ENCODE measurements at regions not wholly inside any gene's neighbourhood (a gene's known extent, or its start where the extent isn't known, plus 50 kb on each side); places are given as distances from the start of the nearest gene placed in this dataset.

DNA sequence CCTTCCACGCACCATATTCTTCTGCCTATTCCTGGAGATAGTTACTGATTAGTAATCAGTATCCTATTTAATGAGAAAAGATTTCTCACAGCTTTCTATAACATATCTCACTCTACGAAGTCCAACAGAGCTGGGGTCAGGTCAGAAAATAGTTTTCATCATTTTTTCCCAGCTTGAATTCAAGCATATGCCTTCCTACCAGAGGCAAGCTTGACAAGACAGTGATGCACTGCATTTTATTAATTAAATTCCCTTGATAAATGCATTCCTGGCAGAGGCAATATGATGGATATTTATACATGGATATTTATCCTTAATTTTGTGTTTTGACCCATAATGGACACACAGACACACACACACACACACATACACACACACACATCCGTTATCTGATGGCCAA is 961.4 kb downstream of the EPHA3 start:
- ChIA-PET POLR2A (ENCODE audit: unreplicated experiment) (no interaction called here), CTCF (no interaction called here)
- H4K20me1 ChIP-seq (ENCODE audit: insufficient read depth), result no peaks in the 10 kb centered on the region

GRCh38 chr3:90069748-90070147 is 962.3 kb downstream of the EPHA3 start:
- H3K36me3 ChIP-seq (ENCODE audit: low read depth), result no peaks in the 10 kb centered on the region
- H3K9me2 ChIP-seq (ENCODE audit: insufficient read depth), result peaks cover 4% of the 10 kb centered on the region; the same call in 1 of the 2 replicates
- H3K4me2 ChIP-seq, result no peak overlapping the region
- no peak for DNase-seq
- H3K79me2 ChIP-seq (ENCODE audit: low read depth), result no peaks in the 10 kb centered on the region
- H3K9me3 ChIP-seq (ENCODE audit: insufficient read depth, low read depth), result peaks cover 4% of the 10 kb centered on the region
- H3F3A ChIP-seq (ENCODE audit: insufficient read depth, low read depth), result no peaks in the 10 kb centered on the region
- H3K4me3 ChIP-seq, result no peak overlapping the region
- no peaks in the 10 kb centered on the region for H4K20me1 ChIP-seq (ENCODE audit: insufficient read depth)
- intact Hi-C loops (cut with micrococcal nuclease; ENCODE audit: unreplicated experiment), result no loop called here
- no TSS peak for BruUV-seq (replicated peaks)
- H3K27me3 ChIP-seq (ENCODE audit: insufficient read depth, low read depth), result no peaks in the 10 kb centered on the region
- no peaks in the 10 kb centered on the region for H3K4me1 ChIP-seq (replicated peaks; ENCODE audit: insufficient read depth)
- H3K27ac ChIP-seq, result no peak overlapping the region
- no peak overlapping the region for H2AFZ ChIP-seq
- ChIA-PET POLR2A (ENCODE audit: unreplicated experiment) (no interaction called here), CTCF (no interaction called here)
- TF ChIP-seq, protein P1, sequence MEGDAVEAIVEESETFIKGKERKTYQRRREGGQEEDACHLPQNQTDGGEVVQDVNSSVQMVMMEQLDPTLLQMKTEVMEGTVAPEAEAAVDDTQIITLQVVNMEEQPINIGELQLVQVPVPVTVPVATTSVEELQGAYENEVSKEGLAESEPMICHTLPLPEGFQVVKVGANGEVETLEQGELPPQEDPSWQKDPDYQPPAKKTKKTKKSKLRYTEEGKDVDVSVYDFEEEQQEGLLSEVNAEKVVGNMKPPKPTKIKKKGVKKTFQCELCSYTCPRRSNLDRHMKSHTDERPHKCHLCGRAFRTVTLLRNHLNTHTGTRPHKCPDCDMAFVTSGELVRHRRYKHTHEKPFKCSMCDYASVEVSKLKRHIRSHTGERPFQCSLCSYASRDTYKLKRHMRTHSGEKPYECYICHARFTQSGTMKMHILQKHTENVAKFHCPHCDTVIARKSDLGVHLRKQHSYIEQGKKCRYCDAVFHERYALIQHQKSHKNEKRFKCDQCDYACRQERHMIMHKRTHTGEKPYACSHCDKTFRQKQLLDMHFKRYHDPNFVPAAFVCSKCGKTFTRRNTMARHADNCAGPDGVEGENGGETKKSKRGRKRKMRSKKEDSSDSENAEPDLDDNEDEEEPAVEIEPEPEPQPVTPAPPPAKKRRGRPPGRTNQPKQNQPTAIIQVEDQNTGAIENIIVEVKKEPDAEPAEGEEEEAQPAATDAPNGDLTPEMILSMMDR (conservative IDR thresholded peaks at IDR 0.05), result no peak
- no peak for TF ChIP-seq EZH2 (IDR thresholded peaks at IDR 0.05; ENCODE audit: low read depth)

More for the DNA sequence above, 961.4 kb downstream of the EPHA3 start:
- Histone ChIP-seq H3K79me2 (ENCODE audit: low read depth) (no peaks in the 10 kb centered on the region), H3F3A (ENCODE audit: insufficient read depth, low read depth) (no peaks in the 10 kb centered on the region; the same call in 1 of the 2 replicates), H3K4me3 (no peak overlapping the region), H3K9me2 (ENCODE audit: insufficient read depth) (peaks cover 4% of the 10 kb centered on the region; the same call in 1 of the 2 replicates), H2AFZ (no peak overlapping the region), H3K36me3 (ENCODE audit: low read depth) (no peaks in the 10 kb centered on the region), H3K9me3 (ENCODE audit: insufficient read depth, low read depth) (peaks cover 4% of the 10 kb centered on the region), H3K27ac (no peak overlapping the region), H3K4me2 (no peak overlapping the region), H3K4me1 (replicated peaks; ENCODE audit: insufficient read depth) (0 out of 2 replicates have a peak, but pooled peaks cover 1% of the 10 kb centered on the region), H3K27me3 (ENCODE audit: insufficient read depth, low read depth) (no peaks in the 10 kb centered on the region)
- intact Hi-C loops (cut with micrococcal nuclease; ENCODE audit: unreplicated experiment), result no loop called here
- BruUV-seq (replicated peaks), result no TSS peak
- no peak for TF ChIP-seq EZH2 (IDR thresholded peaks at IDR 0.05; ENCODE audit: low read depth)
- TF ChIP-seq, protein P1 (conservative IDR thresholded peaks at IDR 0.05), result no peak
- DNase-seq, result no peak

DNA sequence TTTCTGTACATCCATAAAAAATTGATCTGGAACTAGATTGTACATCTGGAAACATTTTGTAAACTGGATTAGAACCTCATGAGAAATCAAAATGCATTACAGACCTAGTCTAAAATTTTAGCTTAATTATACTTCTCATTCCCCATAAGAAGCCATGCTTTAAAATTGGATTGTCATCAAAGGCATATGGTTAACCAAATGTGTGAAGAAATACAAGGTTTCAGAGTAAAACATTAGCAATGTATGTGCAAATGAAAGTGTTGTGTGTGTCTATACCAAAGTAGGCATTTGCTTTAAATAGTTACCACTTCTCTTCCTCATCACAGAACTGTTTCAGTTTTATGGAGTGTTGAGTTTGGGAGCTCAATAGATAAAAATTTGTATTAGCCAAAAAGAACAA is 968.7 kb downstream of the EPHA3 start:
- Histone ChIP-seq H3K9me3 (ENCODE audit: insufficient read depth, low read depth) (no peaks in the 10 kb centered on the region), H3K79me2 (ENCODE audit: low read depth) (no peaks in the 10 kb centered on the region), H3K36me3 (ENCODE audit: low read depth) (no peaks in the 10 kb centered on the region), H2AFZ (no peak overlapping the region), H4K20me1 (ENCODE audit: insufficient read depth) (no peaks in the 10 kb centered on the region), H3K27me3 (ENCODE audit: insufficient read depth, low read depth) (no peaks in the 10 kb centered on the region), H3K4me2 (no peak overlapping the region), H3K9me2 (ENCODE audit: insufficient read depth) (no peaks in the 10 kb centered on the region), H3K27ac (no peak overlapping the region), H3K4me1 (replicated peaks; ENCODE audit: insufficient read depth) (no peaks in the 10 kb centered on the region), H3F3A (ENCODE audit: insufficient read depth, low read depth) (no peaks in the 10 kb centered on the region), H3K4me3 (no peak overlapping the region)
- intact Hi-C loops (cut with micrococcal nuclease; ENCODE audit: unreplicated experiment), result no loop called here
- ChIA-PET CTCF (no interaction called here), POLR2A (ENCODE audit: unreplicated experiment) (no interaction called here)
- BruUV-seq (replicated peaks), result no TSS peak
- DNase-seq, result no peak
- TF ChIP-seq, protein P1 (conservative IDR thresholded peaks at IDR 0.05), result no peak
- TF ChIP-seq EZH2 (IDR thresholded peaks at IDR 0.05; ENCODE audit: low read depth), result no peak
